T-helper 2 cell treated with Interferon-gamma antibody and Interleukin-4, amounts not matched to agents 100 ng/mL and 5 ng/mL, for 36 hours (primary cell): ENCODE measurements at regions not wholly inside any gene's neighbourhood (a gene's known extent, or its start where the extent isn't known, plus 50 kb on each side); places are given as distances from the start of the nearest gene placed in this dataset.
"Not testable (repeated sequence)": the region's sequence is repeated elsewhere in the genome, so short reads cannot be mapped to it uniquely, and the experiment has no call there.

Source experiments
- intact Hi-C: fragments of 100-400 bp; cut with micrococcal nuclease; formaldehyde crosslinking; loops from one replicate; pipeline ENCODE4 v1.15.1; 2023

DNA sequence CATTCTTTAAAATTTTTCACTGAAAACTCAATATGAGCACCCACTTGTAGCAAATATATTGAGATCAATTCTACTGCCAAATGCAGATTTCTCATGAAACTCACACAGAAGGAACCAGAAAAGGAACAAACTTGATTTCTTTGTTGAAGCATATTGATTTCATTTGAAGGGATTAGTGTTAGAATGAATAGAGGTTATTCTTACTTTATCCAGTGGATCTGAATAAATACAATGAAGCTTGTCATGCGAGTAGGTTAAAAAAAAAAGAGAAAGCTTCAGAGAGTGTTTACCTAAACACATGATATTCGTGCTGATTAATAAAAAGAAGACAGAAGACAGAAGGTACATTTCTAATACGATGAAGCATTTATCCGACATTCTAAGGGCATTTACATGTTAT lies 226.7 kb upstream of the ZSWIM2 start:
- intact Hi-C loops: no loop called here

DNA sequence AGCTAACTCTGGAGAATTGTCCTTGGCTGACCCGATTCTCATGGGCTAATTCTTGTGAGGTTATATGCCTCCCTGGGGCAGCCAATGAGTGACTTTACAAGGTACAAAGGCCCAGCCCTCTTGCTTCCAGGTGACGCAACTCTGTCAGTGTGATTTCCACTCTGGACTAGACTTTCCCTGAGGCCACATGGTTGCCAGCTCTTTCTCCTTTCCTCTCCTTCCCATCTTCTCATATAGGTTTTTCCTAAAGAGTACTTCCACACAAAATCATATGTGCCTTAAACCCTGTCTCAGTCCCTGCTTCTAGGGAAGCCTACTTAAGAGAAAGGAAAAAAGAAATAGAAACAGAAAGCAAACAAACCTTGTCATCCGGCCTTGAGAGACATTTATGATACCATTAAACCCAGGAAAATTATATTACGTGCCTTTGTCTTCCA lies 226.2 kb upstream of the ZSWIM2 start:
- intact Hi-C loops: no loop called here

DNA sequence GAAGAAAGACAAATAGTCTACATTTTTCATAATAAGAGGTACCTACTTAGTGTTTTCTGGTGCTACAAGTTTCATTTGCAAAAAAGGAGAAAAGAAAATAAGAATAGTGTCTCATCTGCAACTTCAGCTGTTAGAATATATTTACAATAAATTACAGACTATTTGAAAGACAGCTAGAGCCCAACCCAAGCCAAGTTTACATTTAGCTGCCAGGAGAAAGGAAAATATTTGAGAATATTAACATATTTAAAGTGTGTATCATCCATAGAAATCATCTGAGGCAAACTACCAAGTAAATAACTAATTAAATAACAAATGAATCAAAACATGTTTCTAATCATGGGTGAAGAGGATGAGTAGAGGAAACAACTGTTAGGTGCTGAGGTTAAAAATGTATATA lies 209.2 kb upstream of the ZSWIM2 start:
- intact Hi-C loops: no loop called here

DNA sequence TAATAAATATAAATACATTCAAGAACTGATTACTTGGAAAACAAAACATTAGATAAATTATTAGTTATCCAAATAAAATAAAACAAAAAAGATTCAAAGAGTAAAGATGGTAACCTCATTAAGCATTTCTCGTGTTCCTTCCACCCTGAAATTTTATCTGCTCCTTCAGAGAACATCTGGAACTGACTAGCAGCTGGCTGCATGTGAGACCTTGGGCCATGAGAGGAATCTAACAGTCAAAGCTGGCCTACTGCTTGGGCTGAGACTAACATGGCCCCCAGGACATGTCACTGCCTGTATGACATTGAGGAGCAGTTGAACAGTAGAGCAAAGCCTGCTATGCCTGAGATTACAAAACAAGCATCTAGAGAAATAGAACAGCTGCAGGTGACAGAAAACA lies 208.5 kb upstream of the ZSWIM2 start:
- intact Hi-C loops: no loop called here

DNA sequence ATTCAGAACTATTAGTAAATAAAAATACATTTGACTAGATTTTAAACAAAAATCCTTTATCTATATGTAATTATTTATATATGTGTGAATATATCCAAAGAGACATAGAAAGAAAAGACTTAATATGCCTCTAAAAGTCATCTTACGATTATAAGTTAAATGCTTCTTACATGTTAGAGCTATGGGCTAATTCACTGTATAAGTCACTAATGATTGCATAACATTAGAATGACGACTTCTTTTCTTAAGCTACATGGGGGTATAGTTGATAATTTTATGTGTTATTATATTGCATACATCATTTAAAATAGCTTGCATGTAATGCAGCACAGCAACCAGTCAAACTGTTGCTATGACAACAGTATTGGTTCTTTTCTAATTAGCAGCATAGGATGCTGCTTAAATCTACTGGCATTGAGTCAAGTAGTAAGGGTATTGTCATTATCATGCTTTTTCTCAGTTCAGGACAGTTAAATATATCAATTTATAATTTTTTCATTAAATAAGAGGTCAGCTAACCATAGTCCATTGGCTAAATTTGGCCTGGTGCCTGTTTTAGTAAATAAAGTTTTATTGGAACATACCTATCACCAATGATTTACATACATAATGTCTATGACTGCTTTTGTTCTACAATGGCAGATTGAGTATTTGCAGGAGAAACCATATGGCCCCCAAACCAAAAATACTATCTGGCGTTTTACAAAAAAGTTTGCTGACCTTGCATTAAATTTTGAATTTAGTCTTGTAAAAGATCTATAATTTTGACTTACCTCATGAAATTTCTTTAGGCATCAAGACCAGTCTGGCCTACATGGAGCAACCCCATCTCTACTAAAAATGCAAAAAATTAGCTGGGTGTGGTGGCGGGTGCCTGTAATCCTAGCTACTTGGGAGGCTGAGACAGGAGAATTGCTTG lies 207.7 kb upstream of the ZSWIM2 start:
- intact Hi-C loops: no loop called here

DNA sequence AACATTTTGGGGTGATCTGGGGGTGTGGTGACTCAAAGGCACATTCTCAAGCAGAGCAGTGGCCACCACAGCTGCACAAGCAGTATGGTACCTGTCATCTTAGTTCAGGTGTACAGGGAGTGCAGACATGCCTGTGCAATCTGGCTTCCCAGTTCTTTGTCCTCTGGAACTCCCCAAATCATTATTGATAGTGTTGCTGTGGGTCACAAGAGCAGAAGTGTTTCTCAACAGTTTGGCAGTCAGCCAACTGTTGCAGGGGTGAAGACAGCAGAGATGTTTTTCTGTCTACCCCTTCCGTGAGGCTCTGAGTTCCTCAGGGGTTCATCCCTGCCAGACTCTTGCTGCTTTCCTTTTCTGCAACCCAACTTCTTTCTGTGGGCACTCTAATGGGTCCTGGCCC lies 206.5 kb upstream of the ZSWIM2 start:
- intact Hi-C loops: no loop called here

DNA sequence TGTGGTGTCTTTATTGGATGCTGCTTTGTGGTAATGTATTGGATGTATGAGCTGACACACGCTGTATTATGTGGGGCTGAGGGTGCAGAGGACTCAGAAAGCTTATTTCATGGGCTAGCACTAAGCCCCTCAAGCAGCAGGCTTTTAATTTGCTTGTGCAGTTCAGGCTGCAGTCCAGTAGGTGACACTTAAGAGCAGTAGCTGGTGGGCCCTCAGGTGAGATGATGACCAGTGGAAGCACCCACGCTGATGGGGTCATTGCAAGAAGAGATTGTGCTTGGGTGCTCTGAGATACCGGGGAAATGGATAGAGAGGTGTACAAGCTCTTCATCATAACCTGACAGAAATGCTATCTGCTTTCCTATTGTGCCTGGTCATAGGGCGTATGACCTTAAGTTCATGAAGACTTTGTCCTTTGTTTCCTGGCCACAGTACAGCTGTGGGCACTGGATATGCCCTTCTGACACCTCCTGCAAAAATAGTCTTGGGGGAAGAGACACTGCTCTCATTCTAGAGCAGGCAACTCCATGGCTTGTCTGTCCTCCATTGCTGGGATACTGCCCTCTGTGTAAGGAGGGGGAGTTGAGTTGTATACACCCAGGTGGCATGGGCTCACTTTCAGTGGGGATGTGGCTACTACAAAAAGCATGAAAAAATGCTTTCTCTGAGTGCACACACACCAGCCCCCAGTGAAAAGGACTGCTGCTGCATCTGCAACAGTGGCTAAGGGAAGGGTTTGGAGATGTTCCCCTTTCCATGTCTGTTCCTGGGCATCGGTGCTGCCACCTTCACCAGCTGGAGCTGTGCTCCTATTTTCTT lies 205.7 kb upstream of the ZSWIM2 start:
- intact Hi-C loops: no loop called here

DNA sequence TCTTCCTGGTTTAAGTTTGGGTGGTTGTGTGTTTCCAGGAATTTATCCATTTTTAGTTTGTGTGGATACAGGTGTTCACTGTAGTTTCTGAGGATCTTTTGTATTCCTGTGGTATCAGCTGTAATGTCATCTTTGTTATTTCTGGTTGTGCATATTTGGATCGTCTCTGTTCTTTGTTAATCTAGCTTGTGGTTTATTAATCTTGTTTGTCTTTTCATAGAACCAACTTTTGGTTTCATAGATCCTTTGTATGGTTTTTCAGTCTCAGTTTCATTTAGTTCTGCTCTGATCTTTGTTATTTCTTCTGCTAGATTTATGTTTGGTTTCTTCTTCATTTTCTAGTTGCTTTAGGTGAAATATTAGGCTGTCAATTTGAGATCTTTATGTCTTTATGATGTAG lies 202.4 kb upstream of the ZSWIM2 start:
- intact Hi-C loops: no loop called here

DNA sequence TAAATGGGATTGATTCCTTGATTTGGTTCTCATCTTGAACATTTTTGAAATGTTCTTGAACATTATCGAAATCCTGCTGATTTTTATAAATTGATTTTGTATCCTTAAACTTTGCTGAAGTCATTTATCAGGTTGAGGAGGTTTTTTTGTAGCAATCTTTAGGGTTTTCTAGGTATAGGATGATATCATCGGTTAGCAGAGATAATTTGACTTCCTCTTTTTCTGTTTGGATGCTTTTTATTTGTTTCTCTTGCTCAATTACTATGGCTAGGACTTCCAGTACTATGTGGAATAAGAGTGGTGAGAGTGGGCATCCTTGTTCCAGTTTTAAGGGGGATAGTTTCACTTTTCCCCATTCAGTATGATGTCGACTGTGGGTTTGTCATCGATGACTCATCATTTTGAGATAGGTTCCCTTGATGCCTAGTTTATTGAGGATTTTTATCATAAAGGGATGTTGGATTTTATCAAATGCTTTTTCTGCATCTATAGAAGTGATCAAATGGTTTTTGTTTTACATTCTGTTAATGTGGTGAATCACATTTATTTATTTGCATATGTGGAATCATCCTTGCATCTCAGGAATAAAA lies 201.5 kb upstream of the ZSWIM2 start:
- intact Hi-C loops: no loop called here

DNA sequence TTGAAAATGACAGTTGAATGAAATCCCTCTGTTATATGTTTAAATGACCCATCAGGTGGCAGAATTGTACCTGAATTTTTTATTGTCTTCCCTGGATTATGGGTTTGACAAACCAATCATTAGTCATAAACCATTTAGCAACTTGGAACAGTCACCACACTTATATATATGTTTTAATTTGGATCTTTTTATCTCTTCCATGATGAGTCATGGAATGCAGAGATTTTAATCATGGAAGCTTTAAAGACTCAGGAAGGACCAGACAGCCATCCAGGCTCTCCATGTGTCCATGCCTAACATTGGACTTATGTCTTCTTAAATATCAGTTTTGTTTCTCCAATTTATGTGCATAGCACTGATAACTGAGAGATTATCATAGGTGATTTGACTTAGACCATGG lies 188.3 kb upstream of the ZSWIM2 start:
- intact Hi-C loops: no loop called here

DNA sequence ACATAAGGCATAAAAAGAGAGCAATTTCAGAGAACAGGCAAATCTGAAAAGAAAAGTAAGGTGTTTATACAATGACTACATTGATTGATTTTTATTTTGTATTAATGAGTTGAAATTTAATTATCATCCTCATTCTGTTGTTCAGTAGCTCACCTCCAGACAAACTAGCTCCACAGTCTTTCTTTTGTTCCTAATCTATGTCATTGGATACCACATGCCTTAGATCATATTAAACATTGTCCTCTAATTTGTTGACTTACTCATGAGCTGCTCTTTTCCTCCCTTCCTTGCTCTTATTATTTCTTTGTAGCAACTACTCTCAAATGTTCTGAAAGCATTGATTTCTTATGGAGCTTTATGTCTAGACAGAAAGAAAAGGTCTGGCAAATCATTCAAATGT lies 185.5 kb upstream of the ZSWIM2 start:
- intact Hi-C loops: no loop called here

DNA sequence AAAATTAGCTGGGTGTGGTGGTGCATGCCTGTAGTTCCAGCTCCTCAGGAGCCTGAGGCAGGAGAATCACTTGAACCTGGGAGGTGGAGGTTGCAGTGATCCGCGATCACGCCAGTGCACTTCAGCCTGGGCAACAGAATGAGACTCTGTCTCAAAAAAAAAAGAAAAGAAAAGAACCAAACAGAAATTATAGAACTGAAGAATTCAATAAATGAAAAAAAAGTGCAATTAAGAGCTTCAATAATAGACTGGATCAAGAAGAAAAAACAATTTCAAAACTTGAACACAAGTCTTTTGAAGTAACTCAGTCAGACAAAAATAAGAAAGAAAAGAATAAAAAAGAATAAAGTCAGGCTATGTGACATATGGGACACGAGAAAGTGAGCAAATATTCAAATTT lies 175.8 kb upstream of the ZSWIM2 start:
- intact Hi-C loops: no loop called here

DNA sequence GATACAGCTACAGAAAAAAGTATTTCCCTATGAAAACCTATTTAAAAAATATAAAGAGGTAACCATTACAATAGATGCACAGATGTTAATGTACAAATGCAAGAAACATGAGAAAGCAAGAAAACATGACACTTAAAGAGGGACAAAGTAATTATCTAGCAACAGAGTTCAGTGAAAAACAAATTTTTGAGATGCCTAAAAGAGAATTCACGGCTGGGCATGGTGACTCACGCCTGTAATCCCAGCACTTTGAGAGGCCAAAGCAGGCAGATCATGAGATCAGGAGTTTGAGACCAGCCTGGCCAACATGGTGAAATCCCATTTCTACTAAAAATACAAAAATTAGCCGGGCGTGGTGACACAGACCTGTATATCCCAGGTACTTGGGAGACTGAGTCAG lies 175.0 kb upstream of the ZSWIM2 start:
- intact Hi-C loops: not testable (repeated sequence)

DNA sequence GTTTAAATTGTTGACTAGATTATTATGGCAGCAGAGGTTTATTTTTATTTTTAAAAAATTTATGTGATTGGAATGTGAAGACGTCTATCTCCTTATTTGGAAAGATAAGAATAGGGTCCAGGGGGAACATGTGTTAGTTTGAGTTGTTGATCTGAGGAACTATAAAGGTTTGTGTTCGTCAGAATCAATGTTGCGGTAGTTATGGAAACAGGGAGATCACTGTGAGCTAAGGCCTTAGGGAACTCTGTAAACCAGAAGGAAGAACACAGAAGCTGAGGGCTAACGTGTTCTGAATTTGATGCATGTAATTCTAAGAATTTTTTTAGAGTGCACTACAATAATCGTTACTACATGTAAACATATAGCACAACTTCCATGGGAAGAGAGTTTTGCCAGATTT lies 168.5 kb upstream of the ZSWIM2 start:
- intact Hi-C loops: no loop called here

DNA sequence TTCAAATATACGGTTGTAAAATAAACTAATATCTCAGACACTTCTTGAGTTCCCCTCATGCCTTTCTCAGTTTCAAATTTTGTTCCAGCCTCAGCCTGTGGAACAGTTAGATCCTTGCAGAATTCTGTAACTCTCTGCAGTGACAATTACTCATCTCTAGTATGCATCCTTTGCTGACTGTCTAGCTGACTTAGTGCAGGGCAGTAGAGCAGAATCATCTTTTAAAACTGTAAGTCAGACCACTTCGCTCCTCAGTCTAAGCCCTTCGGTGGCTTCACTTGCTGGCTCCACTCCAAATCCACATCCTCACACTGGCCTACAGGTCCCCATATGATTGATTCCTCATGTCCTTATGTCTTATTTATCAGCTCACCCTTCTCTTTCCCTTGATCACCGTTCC lies 164.1 kb upstream of the ZSWIM2 start:
- intact Hi-C loops: no loop called here

DNA sequence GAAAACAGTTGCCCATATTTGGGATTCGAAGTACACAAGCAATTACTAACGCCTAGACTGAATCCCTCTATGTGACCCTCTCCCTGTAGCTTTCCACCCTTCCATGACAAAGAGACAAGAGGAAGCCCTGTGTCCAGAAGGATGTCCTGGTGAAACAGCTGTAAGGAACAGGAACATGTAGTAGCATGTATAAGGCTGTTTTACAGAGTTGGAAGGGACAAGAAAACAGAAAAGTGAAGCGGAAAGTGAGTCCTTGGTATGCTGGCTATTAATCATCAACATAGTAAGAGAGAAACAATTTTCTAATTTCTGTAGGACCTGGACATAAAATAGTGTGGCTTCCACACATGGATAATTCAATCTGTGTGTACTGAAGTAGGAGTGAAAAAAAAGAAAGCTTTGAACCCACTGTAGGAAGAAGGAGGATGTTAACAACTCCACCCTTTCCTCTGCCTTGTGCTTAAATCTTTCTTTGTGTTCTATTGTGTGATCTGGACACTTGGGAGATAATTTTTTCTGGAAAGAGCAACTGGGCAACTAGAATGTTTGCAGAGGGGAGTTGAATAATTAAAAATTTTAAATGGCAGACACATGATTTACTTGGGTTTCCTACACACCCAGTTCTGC lies 162.3 kb upstream of the ZSWIM2 start:
- intact Hi-C loops: no loop called here

DNA sequence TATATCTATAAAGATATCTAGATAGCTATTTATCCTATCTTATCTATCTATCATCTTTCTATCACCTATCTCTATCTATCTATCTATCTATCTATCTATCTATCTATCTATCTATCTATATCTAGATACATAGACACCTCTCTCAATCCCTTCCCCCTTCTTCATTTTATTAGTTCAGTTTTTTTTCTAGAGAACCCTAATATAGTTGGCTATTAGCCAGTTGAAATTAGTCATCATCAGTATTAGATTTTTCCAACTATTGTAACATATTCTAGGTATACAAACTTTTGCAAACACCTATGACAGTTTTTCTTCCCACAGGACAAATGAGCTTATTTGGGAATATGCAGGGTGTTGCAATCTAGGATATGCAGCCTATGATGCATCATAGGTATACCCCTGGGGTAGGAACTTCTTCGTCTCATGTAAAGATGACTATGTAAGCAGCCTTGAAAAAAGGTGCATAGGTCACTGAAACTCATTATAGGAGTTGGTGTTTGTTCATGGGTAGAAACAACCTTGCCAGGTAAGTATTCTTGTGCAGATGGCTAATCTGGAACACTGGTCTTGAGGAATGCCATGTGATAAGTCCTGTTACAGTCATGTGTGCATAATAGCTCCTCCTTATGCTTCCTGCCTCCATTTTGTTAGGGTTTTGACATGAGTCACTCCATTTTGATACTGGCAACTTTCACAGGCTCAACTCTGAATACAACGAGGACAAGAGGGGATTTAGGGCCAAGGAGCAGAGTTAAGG lies 160.7 kb upstream of the ZSWIM2 start:
- intact Hi-C loops: no loop called here

DNA sequence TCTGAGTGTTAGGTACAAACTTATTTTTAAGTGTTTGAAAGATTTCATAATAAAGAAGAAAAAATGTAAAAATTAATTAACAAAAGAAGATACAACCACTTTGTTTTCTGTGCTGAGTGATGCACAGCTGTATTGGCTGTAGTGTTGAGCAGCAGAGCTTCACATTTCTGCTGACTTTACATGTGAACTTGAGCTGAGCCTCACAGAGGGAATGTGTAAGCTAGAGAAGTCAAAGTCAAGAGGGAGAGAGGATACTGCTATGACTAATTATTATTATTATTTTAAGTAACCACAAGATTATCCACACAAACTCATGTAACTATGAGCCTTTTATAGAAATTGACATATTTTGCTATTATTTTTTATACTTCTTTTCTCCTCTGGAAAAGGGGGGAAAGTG lies 159.1 kb upstream of the ZSWIM2 start:
- intact Hi-C loops: no loop called here

DNA sequence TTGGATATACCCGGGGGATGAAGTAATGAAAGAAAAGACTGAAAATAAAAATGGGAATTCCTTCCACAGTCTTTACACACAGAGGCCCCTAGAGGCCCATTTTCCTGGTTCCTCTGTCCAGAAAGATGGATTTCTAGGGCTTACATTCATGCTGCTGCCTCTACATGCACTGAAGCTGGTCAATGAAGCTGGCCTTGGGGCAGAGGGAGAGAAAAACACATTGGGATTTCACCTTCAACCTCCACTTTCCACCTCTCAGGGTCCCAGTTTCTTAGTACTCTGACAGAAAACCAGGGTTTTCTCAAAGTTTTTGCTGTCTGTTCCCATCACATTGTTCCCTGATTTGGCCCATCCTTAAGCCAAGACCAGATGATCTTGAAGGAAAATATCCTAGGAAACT lies 154.6 kb upstream of the ZSWIM2 start:
- intact Hi-C loops: no loop called here

DNA sequence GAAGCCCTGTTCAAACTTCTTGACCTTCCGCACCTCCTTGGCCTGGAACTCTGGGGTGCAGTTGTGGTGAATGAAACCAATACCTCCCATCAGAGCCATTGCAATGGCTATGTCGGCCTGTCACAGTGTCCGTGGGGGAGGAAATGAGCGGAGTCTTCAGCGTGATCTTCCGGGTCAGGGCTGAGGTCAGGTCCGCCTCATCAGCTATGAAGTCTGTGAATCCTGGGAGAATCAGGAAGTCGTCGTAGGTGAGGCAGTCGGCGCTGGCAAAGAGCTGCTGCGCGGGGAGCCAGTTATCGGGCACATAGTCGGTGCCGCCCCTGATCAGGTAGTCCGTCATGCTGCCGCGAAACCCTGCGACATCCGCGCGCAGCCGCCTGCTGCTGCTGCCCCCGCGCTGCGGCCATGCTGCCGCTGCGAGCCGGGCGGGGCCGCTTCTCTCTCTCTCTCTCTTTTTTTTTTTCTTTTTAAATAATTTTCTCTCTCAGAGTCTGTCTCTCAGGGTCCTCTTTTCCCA lies 154.1 kb upstream of the ZSWIM2 start:
- intact Hi-C loops: no loop called here

DNA sequence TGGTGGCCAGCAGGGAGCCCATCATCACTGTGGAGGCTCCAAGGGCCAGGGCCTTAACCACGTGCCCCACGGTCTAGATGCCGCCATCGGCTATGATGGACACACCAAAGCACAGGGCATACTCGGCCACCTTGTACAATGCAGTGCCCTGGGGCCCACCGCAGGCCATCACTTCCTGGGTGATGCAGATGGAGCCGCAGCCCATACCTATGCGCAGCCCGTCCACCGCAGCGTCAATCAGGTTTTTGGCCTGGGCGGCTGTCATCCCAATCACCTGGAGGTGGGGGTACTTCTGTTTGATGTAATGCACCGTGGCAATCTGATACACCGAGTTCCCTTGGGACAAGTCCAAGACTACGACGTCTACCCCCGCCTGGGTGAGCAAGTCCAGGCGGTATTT lies 153.3 kb upstream of the ZSWIM2 start:
- intact Hi-C loops: no loop called here
